H1 (cell line): ENCODE measurements at regions not wholly inside any gene's neighbourhood (a gene's known extent, or its start where the extent isn't known, plus 50 kb on each side); places are given as distances from the start of the nearest gene placed in this dataset.

Source experiments
- CTCF ChIA-PET: fragments of 300-600 bp; sonication (Branson Sonifier 250); formaldehyde crosslinking; loops from one replicate; lab custom pipeline; 2021; ENCODE audit not compliant: partially characterized antibody; lab: Charles Lee
- POLR2A ChIA-PET: fragments of 300-600 bp; sonication (Branson Sonifier 250); formaldehyde crosslinking; loops from one replicate; lab custom pipeline; 2021; ENCODE audit warnings: inconsistent platforms; ENCODE audit not compliant: partially characterized antibody; lab: Charles Lee
- DNase-seq, 2 experiments: peaks; one replicate each; pipeline versions ENCODE4 v3.0.0 to v3.0.0-alpha.2; 2010 to 2022; ENCODE audit warnings: low spot score in 2 of 2, low read depth in 1 of 2, mixed read lengths in 1 of 2
- FAIRE-seq: peaks from 2 replicates; lab custom pipeline; 2011; peaks lifted over from hg19 to GRCh38; lab: Jason Lieb, UNC
- H2AFZ ChIP-seq: 2 replicates; pipeline ENCODE4 v1.8.1; 2012; ENCODE audit warnings: low read length, inconsistent platforms
- H2AK5ac ChIP-seq: 2 replicates; pipeline ENCODE4 v1.6.1; 2013; ENCODE audit warnings: low read depth, low read length
- H2BK120ac ChIP-seq: replicated peaks from 2 replicates; pipeline ENCODE3; 2013; ENCODE audit warnings: low read depth, low read length, inconsistent platforms
- H2BK12ac ChIP-seq: 2 replicates; pipeline ENCODE4 v1.6.1; 2013; ENCODE audit warnings: low read depth, low read length
- H2BK15ac ChIP-seq: 2 replicates; pipeline ENCODE4 v1.6.1; 2013; ENCODE audit warnings: low read length
- H2BK20ac ChIP-seq: 2 replicates; pipeline ENCODE4 v1.6.1; 2013; ENCODE audit warnings: low read length
- H2BK5ac ChIP-seq: 2 replicates; pipeline ENCODE4 v1.6.1; 2013; ENCODE audit warnings: low read depth, low read length
- H3K14ac ChIP-seq: 2 replicates; pipeline ENCODE4 v1.6.1; 2013; ENCODE audit warnings: inconsistent platforms; ENCODE audit not compliant: insufficient read length
- H3K18ac ChIP-seq: 2 replicates; pipeline ENCODE4 v1.6.1; 2013; ENCODE audit warnings: low read length; ENCODE audit errors: extremely low read depth
- H3K23ac ChIP-seq: 2 replicates; pipeline ENCODE4 v1.6.1; 2013; ENCODE audit warnings: inconsistent platforms; ENCODE audit not compliant: insufficient read length
- H3K23me2 ChIP-seq: 2 replicates; pipeline ENCODE4 v1.6.1; 2013; ENCODE audit warnings: low read depth, low read length
- H3K27ac ChIP-seq: 2 replicates; pipeline ENCODE4 v1.6.1; 2011; ENCODE audit warnings: low read depth, low read length, inconsistent platforms
- H3K27me3 ChIP-seq, 4 experiments: replicated peaks in 1 of 4; 1 replicate in 1 of 4; 2 replicates in 3 of 4; pipeline versions ENCODE4 v1.6.1 to v1.8.1; 2011 to 2013; ENCODE audit warnings: low read length in 3 of 4, mild to moderate bottlenecking in 3 of 4, inconsistent platforms in 2 of 4, mixed read lengths in 2 of 4, moderate library complexity in 1 of 4; ENCODE audit not compliant: control insufficient read depth in 3 of 4, insufficient read depth in 3 of 4; ENCODE audit errors: extremely low read depth in 1 of 4
- H3K36me3 ChIP-seq, 4 experiments: 2 replicates each; pipeline versions ENCODE4 v1.6.1 to v1.8.1; 2011 to 2013; ENCODE audit warnings: mild to moderate bottlenecking in 4 of 4, low read length in 3 of 4, moderate library complexity in 2 of 4, control low read depth in 1 of 4, inconsistent platforms in 1 of 4; ENCODE audit not compliant: insufficient read depth in 4 of 4, control insufficient read depth in 2 of 4
- H3K4ac ChIP-seq: replicated peaks from 2 replicates; pipeline ENCODE3; 2013; ENCODE audit warnings: low read length, low read depth, mixed read lengths, inconsistent platforms; ENCODE audit not compliant: insufficient read length
- H3K4me1 ChIP-seq, 4 experiments: replicated peaks in 1 of 4; 1 replicate in 1 of 4; 2 replicates in 3 of 4; pipeline versions ENCODE4 v1.6.1 to v1.8.1; 2011 to 2013; ENCODE audit warnings: low read length in 3 of 4, inconsistent platforms in 2 of 4, mixed read lengths in 1 of 4; ENCODE audit not compliant: insufficient read depth in 4 of 4, control insufficient read depth in 3 of 4
- H3K4me2 ChIP-seq, 2 experiments: 2 replicates each; pipeline versions ENCODE4 v1.6.1 to v1.8.1; 2011 to 2013; ENCODE audit warnings: low read depth in 2 of 2, low read length in 2 of 2, control low read depth in 1 of 2, inconsistent platforms in 1 of 2, mild to moderate bottlenecking in 1 of 2; ENCODE audit not compliant: insufficient read depth in 1 of 2
- H3K4me3 ChIP-seq, 4 experiments: fragments of 200-600, 300-600 bp in 1 of 4; sonication (generic), shearing (Covaris generic), sonication (Bioruptor Twin) in 1 of 4; 2 replicates each; pipeline versions ENCODE4 v1.5.1 to v1.8.1; 2011 to 2016; ENCODE audit warnings: low read length in 4 of 4, low read depth in 3 of 4, control low read depth in 2 of 4, inconsistent platforms in 2 of 4, mild to moderate bottlenecking in 2 of 4, mixed read lengths in 1 of 4, moderate library complexity in 1 of 4; ENCODE audit not compliant: insufficient read depth in 2 of 4; ENCODE audit errors: extremely low read depth in 1 of 4
- H3K56ac ChIP-seq: replicated peaks from 2 replicates; pipeline ENCODE3; 2013; ENCODE audit warnings: low read depth, mild to moderate bottlenecking, mixed read lengths, low read length, inconsistent platforms; ENCODE audit not compliant: insufficient read length
- H3K79me1 ChIP-seq: 2 replicates; pipeline ENCODE4 v1.6.1; 2013; ENCODE audit warnings: low read depth, low read length, control low read depth
- H3K79me2 ChIP-seq, 2 experiments: 2 replicates each; pipeline versions ENCODE4 v1.6.1 to v1.8.1; 2012 to 2013; ENCODE audit warnings: low read length in 2 of 2, mild to moderate bottlenecking in 2 of 2, inconsistent platforms in 1 of 2; ENCODE audit not compliant: insufficient read depth in 2 of 2, control insufficient read depth in 1 of 2
- H3K9ac ChIP-seq, 4 experiments: replicated peaks in 1 of 4; 1 replicate in 1 of 4; 2 replicates in 3 of 4; pipeline versions ENCODE4 v1.6.1 to v1.8.1; 2011 to 2013; ENCODE audit warnings: low read depth in 3 of 4, low read length in 3 of 4, control low read depth in 2 of 4, mild to moderate bottlenecking in 2 of 4, moderate library complexity in 2 of 4, inconsistent platforms in 1 of 4; ENCODE audit errors: extremely low read depth in 1 of 4
- H3K9me3 ChIP-seq, 2 experiments: 2 replicates each; pipeline versions ENCODE4 v1.6.1 to v1.8.1; 2012 to 2013; ENCODE audit warnings: mild to moderate bottlenecking in 2 of 2, moderate library complexity in 2 of 2, control low read depth in 1 of 2, inconsistent platforms in 1 of 2, low read depth in 1 of 2, low read length in 1 of 2, mixed read lengths in 1 of 2; ENCODE audit not compliant: insufficient read depth in 2 of 2
- H4K20me1 ChIP-seq, 2 experiments: replicated peaks in 1 of 2; 2 replicates each; pipeline versions ENCODE3 to v1.8.1; 2011 to 2013; ENCODE audit warnings: inconsistent platforms in 2 of 2, low read length in 2 of 2, mild to moderate bottlenecking in 1 of 2; ENCODE audit not compliant: insufficient read depth in 2 of 2, control insufficient read depth in 1 of 2
- H4K5ac ChIP-seq: 2 replicates; pipeline ENCODE4 v1.6.1; 2013; ENCODE audit warnings: low read length, low read depth, mixed read lengths, inconsistent platforms; ENCODE audit not compliant: insufficient read length
- H4K8ac ChIP-seq: 2 replicates; pipeline ENCODE4 v1.8.0; 2013; ENCODE audit warnings: mild to moderate bottlenecking, moderate library complexity, low read length, inconsistent platforms; ENCODE audit not compliant: insufficient read depth; ENCODE audit errors: extremely low read depth
- H4K91ac ChIP-seq: replicated peaks from 2 replicates; pipeline ENCODE3; 2013; ENCODE audit warnings: low read length, mixed read lengths, inconsistent platforms; ENCODE audit not compliant: insufficient read length
- CTBP2 ChIP-seq: IDR thresholded peaks from 2 replicates; pipeline ENCODE4 v1.7.0; 2011; ENCODE audit warnings: borderline replicate concordance, mild to moderate bottlenecking, moderate library complexity, mixed read lengths, low read length; ENCODE audit not compliant: insufficient read depth, insufficient read length
- EGR1 ChIP-seq: IDR thresholded peaks from 2 replicates; pipeline ENCODE4 v1.6.1; 2011; ENCODE audit warnings: low read depth, low read length, borderline replicate concordance
- EZH2 ChIP-seq: fragments of 200-600 bp; sonication (generic); IDR thresholded peaks from 2 replicates; pipeline ENCODE4 v1.7.1; 2012; ENCODE audit warnings: low read depth, mild to moderate bottlenecking, moderate library complexity, low read length, inconsistent platforms; ENCODE audit not compliant: severe bottlenecking
- RAD21 ChIP-seq, 2 experiments: IDR thresholded peaks in 1 of 2; conservative IDR thresholded peaks in 1 of 2; 2 replicates each; pipeline ENCODE4 v1.6.1; 2011; ENCODE audit warnings: low read depth in 2 of 2, low read length in 2 of 2, improper control_type of control experiment in 1 of 2, inconsistent platforms in 1 of 2, mild to moderate bottlenecking in 1 of 2, moderate library complexity in 1 of 2
- SRF ChIP-seq: IDR thresholded peaks from 2 replicates; pipeline ENCODE4 v1.6.1; 2011; ENCODE audit warnings: mild to moderate bottlenecking, low read depth, low read length, moderate library complexity
- TCF12 ChIP-seq: IDR thresholded peaks from 2 replicates; pipeline ENCODE4 v1.6.1; 2011; ENCODE audit warnings: low read depth, mild to moderate bottlenecking, low read length
- WGBS, 2 experiments: shearing (Covaris generic) in 1 of 2; methylation state at CpG; one replicate each; pipeline versions ENCODE4 v1.1.6 to v1.1.7; 2013 to 2015; ENCODE audit warnings: low lambda C conversion rate in 2 of 2, mixed read lengths in 2 of 2, inconsistent platforms in 1 of 2, low coverage in 1 of 2, missing lambda C conversion rate in 1 of 2; ENCODE audit not compliant: insufficient replicate concordance in 2 of 2, insufficient coverage in 1 of 2, insufficient read length in 1 of 2; ENCODE audit errors: extremely low coverage in 1 of 2, missing lambda C conversion rate in 1 of 2; 5-methylcytosine and 5-hydroxymethylcytosine counted together
- TF ChIP-seq, protein P1 (sequence below): IDR thresholded peaks from 2 replicates; pipeline ENCODE4 v1.6.1; 2012; ENCODE audit warnings: low read length, inconsistent platforms

DNA sequence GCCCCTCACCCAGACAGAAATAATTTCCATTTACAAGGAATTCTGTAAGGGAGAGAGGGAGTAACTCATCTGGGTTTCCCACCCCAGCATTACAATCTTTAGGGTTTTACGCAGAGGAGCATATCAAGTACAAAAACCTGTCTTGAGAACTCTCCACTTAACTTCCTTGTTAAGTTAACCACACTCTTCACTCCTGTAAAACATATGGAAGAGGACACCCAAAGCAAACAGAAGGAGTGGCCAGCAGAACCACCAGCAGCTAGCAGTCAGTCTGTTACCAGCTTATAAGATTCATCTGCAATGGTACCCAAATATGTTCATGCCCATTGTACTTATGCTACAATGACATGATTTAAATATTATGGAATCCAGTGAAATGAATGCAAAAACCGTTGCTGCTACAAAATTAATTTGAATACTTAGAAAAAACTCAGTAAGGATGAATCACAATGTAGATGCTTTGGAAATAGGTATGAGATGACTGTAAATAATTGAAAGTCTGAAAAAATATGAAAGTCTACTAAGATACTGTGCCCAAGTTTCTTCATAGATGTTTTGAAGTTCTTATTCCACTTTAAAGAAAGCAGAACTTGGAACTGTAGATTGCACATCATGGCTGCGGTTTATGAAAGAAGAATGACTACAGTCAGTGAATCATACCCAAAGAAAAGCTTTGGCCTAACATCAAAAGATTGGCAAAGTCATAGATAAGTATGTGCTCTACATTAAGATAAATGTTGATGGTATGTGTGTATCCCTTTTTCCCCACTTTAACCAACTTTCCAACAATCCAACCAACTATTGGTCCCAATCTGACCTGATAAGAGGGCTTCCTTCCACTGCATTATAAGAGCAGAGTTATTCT lies 233.6 kb downstream of the ACTL7B start:
- Histone ChIP-seq H3K14ac (no peak overlapping the region), H2BK120ac (no peak overlapping the region), H4K20me1 (no peaks in the 10 kb centered on the region), H2BK5ac (no peak overlapping the region), H2AK5ac (no peak overlapping the region), H2AFZ (no peak overlapping the region), H4K5ac (no peak overlapping the region), H4K8ac (no peak overlapping the region), H3K56ac (no peak overlapping the region), H2BK15ac (no peak overlapping the region), H3K4ac (no peak overlapping the region), H3K4me1 (no peaks in the 10 kb centered on the region), H4K91ac (no peak overlapping the region), H3K27me3 (no peaks in the 10 kb centered on the region), H2BK20ac (no peak overlapping the region), H2BK12ac (no peak overlapping the region), H3K9me3 (no peaks in the 10 kb centered on the region), H3K36me3 (no peaks in the 10 kb centered on the region), H3K9ac (no peak overlapping the region), H3K79me2 (no peaks in the 10 kb centered on the region), H3K27ac (no peak overlapping the region), H3K4me3 (no peak overlapping the region), H3K23ac (no peak overlapping the region), H3K79me1 (no peaks in the 10 kb centered on the region), H3K18ac (no peak overlapping the region), H3K4me2 (no peak overlapping the region), H3K23me2 (no peaks in the 10 kb centered on the region)
- DNase-seq, result no peak
- no peak for FAIRE-seq
- CTCF ChIA-PET, result interaction anchor here (1.0 kb wide), 1 partner anchor 18 kb away, joined by 3 read pairs; no protein-coding TSS in a partner anchor
- POLR2A ChIA-PET, result no interaction called here
- 86% methylated on average over 3 of the region's 3 CpGs; no CpG with 5 or more reads in 1 of the 2 experiments for whole genome bisulfite sequencing, 2 experiments
- no peak for TF ChIP-seq EZH2
- no peak for TF ChIP-seq RAD21 (IDR thresholded peaks at IDR 0.05 in 1 of 2, conservative IDR thresholded peaks at IDR 0.05 in 1 of 2; ENCODE audit: low read depth in 2 of 2, low read length in 2 of 2)
- no peak for TF ChIP-seq SRF
- TF ChIP-seq, protein P1, sequence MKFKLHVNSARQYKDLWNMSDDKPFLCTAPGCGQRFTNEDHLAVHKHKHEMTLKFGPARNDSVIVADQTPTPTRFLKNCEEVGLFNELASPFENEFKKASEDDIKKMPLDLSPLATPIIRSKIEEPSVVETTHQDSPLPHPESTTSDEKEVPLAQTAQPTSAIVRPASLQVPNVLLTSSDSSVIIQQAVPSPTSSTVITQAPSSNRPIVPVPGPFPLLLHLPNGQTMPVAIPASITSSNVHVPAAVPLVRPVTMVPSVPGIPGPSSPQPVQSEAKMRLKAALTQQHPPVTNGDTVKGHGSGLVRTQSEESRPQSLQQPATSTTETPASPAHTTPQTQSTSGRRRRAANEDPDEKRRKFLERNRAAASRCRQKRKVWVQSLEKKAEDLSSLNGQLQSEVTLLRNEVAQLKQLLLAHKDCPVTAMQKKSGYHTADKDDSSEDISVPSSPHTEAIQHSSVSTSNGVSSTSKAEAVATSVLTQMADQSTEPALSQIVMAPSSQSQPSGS, result no peak
- TF ChIP-seq TCF12, result no peak
- TF ChIP-seq CTBP2, result no peak
- no peak for TF ChIP-seq EGR1
